ENCODE measurements at regions not wholly inside any gene's neighbourhood (a gene's known extent, or its start where the extent isn't known, plus 50 kb on each side); places are given as distances from the start of the nearest gene placed in this dataset.

DNA sequence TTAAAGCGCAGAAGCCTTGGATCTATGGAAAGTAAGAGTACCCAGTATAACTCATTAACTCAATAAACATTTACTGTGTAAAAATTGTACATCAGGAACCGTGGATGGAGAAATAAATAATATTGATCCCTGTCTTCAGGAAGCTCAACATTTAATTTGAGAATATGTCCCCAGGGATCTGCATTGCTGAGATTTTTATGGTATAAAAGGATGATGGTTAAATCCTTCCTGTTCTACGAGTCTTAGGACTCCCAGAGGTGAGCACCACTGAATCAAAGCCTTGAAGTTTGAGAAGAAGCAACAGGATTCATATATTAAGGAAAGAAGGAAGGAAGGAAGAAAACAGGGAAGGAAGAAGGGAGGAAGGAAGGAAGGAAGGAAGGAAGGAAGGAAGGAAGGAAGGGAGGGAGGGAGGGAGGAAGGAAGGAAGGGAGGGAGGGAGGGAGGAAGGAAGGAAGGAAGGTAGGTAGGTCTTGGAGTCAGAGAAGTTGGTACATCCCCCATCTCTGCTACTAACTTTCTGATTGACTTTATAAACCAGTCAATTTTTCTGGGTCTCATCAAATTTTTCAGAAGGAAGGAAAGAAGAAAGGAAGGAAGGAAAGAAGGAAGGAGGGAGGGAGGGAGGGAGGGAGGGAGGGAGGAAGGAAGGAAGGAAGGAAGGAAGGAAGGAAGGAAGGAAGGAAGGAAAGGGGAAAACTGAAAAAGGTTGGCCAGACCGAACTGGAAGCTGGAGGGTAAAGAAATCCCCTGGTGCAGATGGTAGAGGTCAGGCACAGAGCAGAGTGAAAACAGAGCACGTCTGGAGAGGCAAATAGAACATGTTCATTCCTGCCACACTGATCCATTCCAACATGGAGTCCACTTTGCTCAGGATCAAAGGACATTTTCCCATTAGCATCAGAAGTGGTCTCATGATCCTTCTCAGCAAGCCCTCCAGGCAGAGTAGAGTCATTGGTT, 422.2 kb upstream of the CDH11 start:
- no peak overlapping the region for H3K27ac ChIP-seq
- H3K4me2 ChIP-seq: no peak overlapping the region
- WGBS (ENCODE audit: low lambda C conversion rate, missing lambda C conversion rate): 82% methylated on average over 5 of the region's 5 CpGs
- H2AFZ ChIP-seq: no peak overlapping the region
- peaks cover 34% of the 10 kb centered on the region for H3K4me1 ChIP-seq (ENCODE audit: insufficient read depth)
- no peaks in the 10 kb centered on the region for H3K27me3 ChIP-seq
- H3K4me3 ChIP-seq: no peak overlapping the region
- no peak for DNase-seq (ENCODE audit: low spot score)
- H4K20me1 ChIP-seq (ENCODE audit: insufficient read depth, poor library complexity, severe bottlenecking): no peaks in the 10 kb centered on the region
- no peaks in the 10 kb centered on the region for H3K9me2 ChIP-seq (replicated peaks; ENCODE audit: insufficient read depth)
- H3K79me2 ChIP-seq: no peaks in the 10 kb centered on the region
- no peak for TF ChIP-seq EZH2phosphoT487 (IDR thresholded peaks at IDR 0.05; ENCODE audit: low read depth, severe bottlenecking, unreplicated experiment)
- TF ChIP-seq, protein P1, sequence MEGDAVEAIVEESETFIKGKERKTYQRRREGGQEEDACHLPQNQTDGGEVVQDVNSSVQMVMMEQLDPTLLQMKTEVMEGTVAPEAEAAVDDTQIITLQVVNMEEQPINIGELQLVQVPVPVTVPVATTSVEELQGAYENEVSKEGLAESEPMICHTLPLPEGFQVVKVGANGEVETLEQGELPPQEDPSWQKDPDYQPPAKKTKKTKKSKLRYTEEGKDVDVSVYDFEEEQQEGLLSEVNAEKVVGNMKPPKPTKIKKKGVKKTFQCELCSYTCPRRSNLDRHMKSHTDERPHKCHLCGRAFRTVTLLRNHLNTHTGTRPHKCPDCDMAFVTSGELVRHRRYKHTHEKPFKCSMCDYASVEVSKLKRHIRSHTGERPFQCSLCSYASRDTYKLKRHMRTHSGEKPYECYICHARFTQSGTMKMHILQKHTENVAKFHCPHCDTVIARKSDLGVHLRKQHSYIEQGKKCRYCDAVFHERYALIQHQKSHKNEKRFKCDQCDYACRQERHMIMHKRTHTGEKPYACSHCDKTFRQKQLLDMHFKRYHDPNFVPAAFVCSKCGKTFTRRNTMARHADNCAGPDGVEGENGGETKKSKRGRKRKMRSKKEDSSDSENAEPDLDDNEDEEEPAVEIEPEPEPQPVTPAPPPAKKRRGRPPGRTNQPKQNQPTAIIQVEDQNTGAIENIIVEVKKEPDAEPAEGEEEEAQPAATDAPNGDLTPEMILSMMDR (IDR thresholded peaks at IDR 0.05; ENCODE audit: poor library complexity): no peak
- no peak for TF ChIP-seq EZH2 (IDR thresholded peaks at IDR 0.05; ENCODE audit: borderline replicate concordance)
- H3K36me3 ChIP-seq (replicated peaks; ENCODE audit: insufficient read depth, low read depth): no peaks in the 10 kb centered on the region
- H3K9me3 ChIP-seq (ENCODE audit: low read depth): no peaks in the 10 kb centered on the region

DNA sequence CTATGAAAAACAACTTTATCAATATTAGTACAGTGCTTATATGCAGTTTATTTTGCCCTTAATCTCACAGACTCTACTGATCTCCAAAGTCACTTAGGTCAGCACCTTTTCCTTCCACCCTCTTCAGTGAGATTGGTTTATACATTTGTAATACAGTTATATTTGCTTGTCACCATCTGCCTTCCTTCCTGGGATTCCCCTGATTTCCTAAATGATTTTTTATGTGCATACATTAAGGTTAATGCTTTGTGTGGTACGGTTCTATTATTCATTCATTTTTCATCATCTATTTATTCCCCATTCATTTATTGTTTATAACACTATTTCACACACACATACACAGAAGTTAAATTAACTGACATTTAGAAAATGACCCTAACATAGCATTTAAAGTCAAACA, 419.8 kb upstream of the CDH11 start:
- Histone ChIP-seq H3K4me1 (ENCODE audit: insufficient read depth) (peaks cover 10% of the 10 kb centered on the region), H3K36me3 (replicated peaks; ENCODE audit: insufficient read depth, low read depth) (no peaks in the 10 kb centered on the region), H3K4me2 (no peak overlapping the region), H3K9me3 (ENCODE audit: low read depth) (no peaks in the 10 kb centered on the region), H4K20me1 (ENCODE audit: insufficient read depth, poor library complexity, severe bottlenecking) (no peaks in the 10 kb centered on the region), H3K27me3 (no peaks in the 10 kb centered on the region), H3K27ac (no peak overlapping the region), H3K79me2 (no peaks in the 10 kb centered on the region), H3K9me2 (replicated peaks; ENCODE audit: insufficient read depth) (no peaks in the 10 kb centered on the region), H3K4me3 (no peak overlapping the region), H2AFZ (no peak overlapping the region)
- no peak for DNase-seq (ENCODE audit: low spot score)
- TF ChIP-seq EZH2 (IDR thresholded peaks at IDR 0.05; ENCODE audit: borderline replicate concordance) (no peak), EZH2phosphoT487 (IDR thresholded peaks at IDR 0.05; ENCODE audit: low read depth, severe bottlenecking, unreplicated experiment) (no peak)
- TF ChIP-seq, protein P1 (IDR thresholded peaks at IDR 0.05; ENCODE audit: poor library complexity): no peak
- WGBS (ENCODE audit: low lambda C conversion rate, missing lambda C conversion rate): 92% methylated on average over 1 of the region's 1 CpG

DNA sequence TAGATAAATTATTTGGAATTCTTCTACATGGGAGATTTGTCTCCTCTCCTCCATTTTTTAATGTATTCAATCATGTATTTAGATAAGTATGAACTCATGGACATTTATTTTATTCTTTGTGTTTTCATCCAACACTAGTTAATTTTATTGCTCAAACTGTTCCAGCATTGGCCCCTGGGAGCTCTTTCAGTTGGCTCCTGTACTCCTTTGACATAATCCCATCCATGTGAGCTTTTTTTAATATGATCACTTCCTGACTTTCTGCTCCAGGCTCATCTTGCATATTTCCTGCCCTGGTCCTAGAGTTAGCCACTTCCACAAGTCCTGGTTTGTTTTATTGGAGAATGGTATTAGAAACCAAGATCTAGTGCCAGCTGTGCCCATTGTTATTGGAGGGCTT, 419.0 kb upstream of the CDH11 start:
- peaks cover 7% of the 10 kb centered on the region for H3K4me1 ChIP-seq (ENCODE audit: insufficient read depth)

More for the DNA sequence above, 419.0 kb upstream of the CDH11 start:
- TF ChIP-seq EZH2 (IDR thresholded peaks at IDR 0.05; ENCODE audit: borderline replicate concordance) (no peak), EZH2phosphoT487 (IDR thresholded peaks at IDR 0.05; ENCODE audit: low read depth, severe bottlenecking, unreplicated experiment) (no peak)
- TF ChIP-seq, protein P1 (IDR thresholded peaks at IDR 0.05; ENCODE audit: poor library complexity): no peak
- Histone ChIP-seq H2AFZ (no peak overlapping the region), H3K9me2 (replicated peaks; ENCODE audit: insufficient read depth) (no peaks in the 10 kb centered on the region), H3K36me3 (replicated peaks; ENCODE audit: insufficient read depth, low read depth) (no peaks in the 10 kb centered on the region), H3K27me3 (no peaks in the 10 kb centered on the region), H4K20me1 (ENCODE audit: insufficient read depth, poor library complexity, severe bottlenecking) (no peaks in the 10 kb centered on the region), H3K4me3 (no peak overlapping the region), H3K79me2 (no peaks in the 10 kb centered on the region), H3K27ac (no peak overlapping the region), H3K4me2 (no peak overlapping the region), H3K9me3 (ENCODE audit: low read depth) (no peaks in the 10 kb centered on the region)
- DNase-seq (ENCODE audit: low spot score): no peak
